Activated T-helper 2 cell treated with anti-CD3 and anti-CD28 coated beads, Interferon-gamma antibody, Interleukin-2, Interleukin-4, amounts not matched to agents 10 μg/mL and 5 μg/mL and 100 μg/mL, durations not matched to agents 14 hours and 24 hours and 36 hours (primary cell): ENCODE measurements at regions not wholly inside any gene's neighbourhood (a gene's known extent, or its start where the extent isn't known, plus 50 kb on each side); places are given as distances from the start of the nearest gene placed in this dataset.
"Not testable (repeated sequence)": the region's sequence is repeated elsewhere in the genome, so short reads cannot be mapped to it uniquely, and the experiment has no call there.

ENCODE experiments used
- DNase-seq: peaks from one replicate; pipeline ENCODE4 v3.0.0; 2021; ENCODE audit warnings: low spot score
- H3K27ac Mint-ChIP-seq: one replicate; pipeline ENCODE4 v1.8.0; 2021; ENCODE audit warnings: mixed read lengths
- H3K27me3 Mint-ChIP-seq: one replicate; pipeline ENCODE4 v1.8.0; 2021; ENCODE audit warnings: low read depth, mixed read lengths
- H3K36me3 Mint-ChIP-seq: one replicate; pipeline ENCODE4 v1.8.0; 2021; ENCODE audit warnings: low read depth, mixed read lengths
- H3K4me1 Mint-ChIP-seq: one replicate; pipeline ENCODE4 v1.8.0; 2021; ENCODE audit warnings: low read depth, mixed read lengths
- H3K4me3 Mint-ChIP-seq: one replicate; pipeline ENCODE4 v1.8.0; 2021; ENCODE audit warnings: low read depth, mild to moderate bottlenecking, moderate library complexity, mixed read lengths
- H3K9me3 Mint-ChIP-seq: one replicate; pipeline ENCODE4 v1.8.0; 2021; ENCODE audit warnings: mixed read lengths
- intact Hi-C: fragments of 100-400 bp; cut with micrococcal nuclease; formaldehyde crosslinking; loops from one replicate; pipeline ENCODE4 v1.15.1; 2023

GRCh38 chr22:49394116-49394785 lies 433.4 kb downstream of the BRD1 start:
- intact Hi-C loops = no loop called here
- no peak overlapping the region for H3K4me3 Mint-ChIP-seq
- H3K9me3 Mint-ChIP-seq = peaks cover 36% of the 10 kb centered on the region
- H3K27ac Mint-ChIP-seq = no peak overlapping the region
- no peaks in the 10 kb centered on the region for H3K36me3 Mint-ChIP-seq
- H3K4me1 Mint-ChIP-seq = no peaks in the 10 kb centered on the region
- no peak for DNase-seq
- no peaks in the 10 kb centered on the region for H3K27me3 Mint-ChIP-seq

DNA sequence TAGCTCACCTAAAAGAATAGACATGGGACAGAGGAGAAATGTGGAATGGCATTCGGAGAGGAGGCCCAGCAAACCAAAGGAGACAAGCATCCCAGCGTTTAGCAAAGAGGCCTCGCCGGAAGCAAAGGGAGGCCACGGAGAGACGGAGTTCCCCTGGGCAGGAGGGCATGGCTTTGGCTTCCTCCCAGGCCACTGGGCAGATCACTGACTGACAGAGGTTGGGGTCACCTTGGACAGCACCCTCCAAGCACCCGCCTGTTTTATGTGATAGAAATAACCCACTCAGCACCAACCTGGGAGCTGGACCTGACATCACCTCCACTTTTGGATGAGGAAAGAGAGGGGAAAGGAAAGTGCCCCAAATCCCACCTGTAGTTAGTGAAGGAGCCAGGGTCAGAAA lies 434.1 kb downstream of the BRD1 start:
- Mint-ChIP-seq H3K36me3 (no peaks in the 10 kb centered on the region), H3K4me3 (no peak overlapping the region), H3K27me3 (no peaks in the 10 kb centered on the region), H3K4me1 (no peaks in the 10 kb centered on the region), H3K9me3 (peaks cover 42% of the 10 kb centered on the region), H3K27ac (no peak overlapping the region)
- DNase-seq = no peak
- intact Hi-C loops = no loop called here

- no peak for DNase-seq
- intact Hi-C loops = no loop called here
- Mint-ChIP-seq H3K36me3 (no peaks in the 10 kb centered on the region), H3K27ac (no peak overlapping the region), H3K27me3 (no peaks in the 10 kb centered on the region), H3K9me3 (peaks cover 45% of the 10 kb centered on the region), H3K4me3 (no peak overlapping the region), H3K4me1 (no peaks in the 10 kb centered on the region)
Measured at GRCh38 chr22:49392841-49393510, 434.7 kb downstream of the BRD1 start.

DNA sequence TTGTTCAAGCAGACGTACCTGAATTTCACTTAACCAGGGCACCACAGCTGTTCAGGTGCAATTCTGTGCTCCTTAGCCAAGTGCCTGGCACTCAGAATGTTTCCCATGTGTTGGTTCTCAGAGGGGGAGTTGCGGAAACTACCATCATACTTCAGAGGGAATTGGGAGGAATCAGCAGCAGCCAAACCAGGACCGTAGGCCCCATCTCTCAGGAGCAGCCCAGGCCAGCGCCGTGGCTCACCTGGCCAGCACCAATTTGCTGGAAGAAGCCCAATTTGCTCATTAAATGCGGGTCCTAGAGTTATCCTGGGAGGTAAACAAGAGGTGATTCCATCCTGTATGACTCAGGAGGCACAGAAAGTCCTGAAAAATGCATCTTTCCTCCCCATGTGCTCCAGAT lies 435.4 kb downstream of the BRD1 start:
- intact Hi-C loops = no loop called here
- Mint-ChIP-seq H3K4me3 (no peak overlapping the region), H3K27ac (no peak overlapping the region), H3K4me1 (no peaks in the 10 kb centered on the region), H3K9me3 (peaks cover 45% of the 10 kb centered on the region), H3K27me3 (no peaks in the 10 kb centered on the region), H3K36me3 (no peaks in the 10 kb centered on the region)
- DNase-seq = no peak

DNA sequence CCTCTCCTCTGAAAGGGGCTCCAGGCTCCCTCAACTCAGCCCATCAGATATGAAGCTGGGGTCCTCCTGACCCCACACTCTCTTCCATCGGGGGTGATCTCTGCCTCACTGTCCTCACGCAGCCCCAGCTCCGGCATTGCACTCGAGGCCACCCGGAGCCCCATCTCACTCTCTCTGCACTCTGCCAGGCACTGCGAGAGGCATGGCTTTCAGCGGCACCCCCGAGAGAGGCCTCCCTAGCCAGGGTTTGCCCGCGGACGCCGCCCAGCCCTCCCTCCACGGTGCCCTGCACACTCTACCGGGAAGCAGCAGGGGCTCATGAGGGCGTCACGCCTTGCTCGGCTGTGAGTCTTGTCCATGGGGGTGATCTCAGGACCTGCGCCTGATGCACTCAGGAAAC lies 436.2 kb downstream of the BRD1 start:
- DNase-seq = no peak
- Mint-ChIP-seq H3K36me3 (no peaks in the 10 kb centered on the region), H3K9me3 (peaks cover 45% of the 10 kb centered on the region), H3K27me3 (no peaks in the 10 kb centered on the region), H3K4me3 (no peak overlapping the region), H3K27ac (no peak overlapping the region), H3K4me1 (no peaks in the 10 kb centered on the region)
- intact Hi-C loops = no loop called here

GRCh38 chr22:49390954-49391353 lies 436.7 kb downstream of the BRD1 start:
- no peak overlapping the region for H3K27ac Mint-ChIP-seq

GRCh38 chr22:49383909-49384308 lies 443.8 kb downstream of the BRD1 start:
- H3K4me1 Mint-ChIP-seq, DNase-seq, H3K27ac Mint-ChIP-seq, intact Hi-C loops, H3K36me3 Mint-ChIP-seq, H3K4me3 Mint-ChIP-seq, H3K27me3 Mint-ChIP-seq: not testable (repeated sequence)
- peaks cover 11% of the 10 kb centered on the region for H3K9me3 Mint-ChIP-seq

More at GRCh38 chr22:49390954-49391353, 436.7 kb downstream of the BRD1 start:
- H3K9me3 Mint-ChIP-seq = peaks cover 45% of the 10 kb centered on the region
- H3K4me1 Mint-ChIP-seq = no peaks in the 10 kb centered on the region
- no peaks in the 10 kb centered on the region for H3K27me3 Mint-ChIP-seq
- H3K36me3 Mint-ChIP-seq = no peaks in the 10 kb centered on the region
- no peak for DNase-seq
- H3K4me3 Mint-ChIP-seq = no peak overlapping the region
- intact Hi-C loops = no loop called here

DNA sequence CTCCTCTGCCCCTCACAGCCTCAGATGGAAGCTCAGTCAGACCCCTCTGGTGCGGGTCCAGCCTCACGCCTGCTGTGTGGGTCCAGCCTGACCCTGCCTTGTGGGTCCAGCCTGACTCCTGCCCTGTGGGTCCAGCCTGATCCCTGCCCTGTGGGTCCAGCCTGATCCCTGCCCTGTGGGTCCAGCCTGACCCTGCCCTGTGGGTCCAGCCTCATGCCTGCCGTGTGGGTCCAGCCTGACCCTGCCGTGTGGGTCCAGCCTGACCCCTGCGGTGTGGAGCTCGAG lies 445.3 kb downstream of the BRD1 start:
- DNase-seq = no peak
- Mint-ChIP-seq H3K4me1 (no peaks in the 10 kb centered on the region), H3K27me3 (peaks cover 1% of the 10 kb centered on the region), H3K36me3 (no peaks in the 10 kb centered on the region), H3K4me3 (no peak overlapping the region), H3K9me3 (peaks cover 4% of the 10 kb centered on the region), H3K27ac (no peak overlapping the region)
- intact Hi-C loops = no loop called here

GRCh38 chr22:49381595-49382450 lies 445.9 kb downstream of the BRD1 start:
- Mint-ChIP-seq H3K9me3 (peaks cover 4% of the 10 kb centered on the region), H3K4me3 (no peak overlapping the region), H3K4me1 (no peaks in the 10 kb centered on the region), H3K36me3 (no peaks in the 10 kb centered on the region), H3K27me3 (peaks cover 3% of the 10 kb centered on the region), H3K27ac (no peak overlapping the region)
- intact Hi-C loops = no loop called here
- no peak for DNase-seq

DNA sequence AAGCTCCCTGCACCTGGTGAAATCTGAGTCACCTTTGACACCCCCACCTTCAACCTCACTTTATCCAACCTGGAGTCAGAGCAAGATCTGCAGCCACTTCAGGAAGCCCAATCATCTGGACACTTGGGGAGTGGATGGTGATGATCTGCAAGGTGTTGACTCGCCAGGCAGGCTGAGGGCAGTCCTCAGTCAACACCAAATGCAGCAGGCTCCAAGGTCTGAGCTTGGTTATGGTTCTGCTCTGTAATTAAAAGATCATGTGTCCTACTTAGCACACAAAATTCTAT lies 446.9 kb downstream of the BRD1 start:
- peaks cover 4% of the 10 kb centered on the region for H3K9me3 Mint-ChIP-seq
- intact Hi-C loops = no loop called here
- H3K4me3 Mint-ChIP-seq = no peak overlapping the region
- no peak overlapping the region for H3K27ac Mint-ChIP-seq
- no peak for DNase-seq
- no peaks in the 10 kb centered on the region for H3K36me3 Mint-ChIP-seq
- peaks cover 3% of the 10 kb centered on the region for H3K27me3 Mint-ChIP-seq
- H3K4me1 Mint-ChIP-seq = no peaks in the 10 kb centered on the region

DNA sequence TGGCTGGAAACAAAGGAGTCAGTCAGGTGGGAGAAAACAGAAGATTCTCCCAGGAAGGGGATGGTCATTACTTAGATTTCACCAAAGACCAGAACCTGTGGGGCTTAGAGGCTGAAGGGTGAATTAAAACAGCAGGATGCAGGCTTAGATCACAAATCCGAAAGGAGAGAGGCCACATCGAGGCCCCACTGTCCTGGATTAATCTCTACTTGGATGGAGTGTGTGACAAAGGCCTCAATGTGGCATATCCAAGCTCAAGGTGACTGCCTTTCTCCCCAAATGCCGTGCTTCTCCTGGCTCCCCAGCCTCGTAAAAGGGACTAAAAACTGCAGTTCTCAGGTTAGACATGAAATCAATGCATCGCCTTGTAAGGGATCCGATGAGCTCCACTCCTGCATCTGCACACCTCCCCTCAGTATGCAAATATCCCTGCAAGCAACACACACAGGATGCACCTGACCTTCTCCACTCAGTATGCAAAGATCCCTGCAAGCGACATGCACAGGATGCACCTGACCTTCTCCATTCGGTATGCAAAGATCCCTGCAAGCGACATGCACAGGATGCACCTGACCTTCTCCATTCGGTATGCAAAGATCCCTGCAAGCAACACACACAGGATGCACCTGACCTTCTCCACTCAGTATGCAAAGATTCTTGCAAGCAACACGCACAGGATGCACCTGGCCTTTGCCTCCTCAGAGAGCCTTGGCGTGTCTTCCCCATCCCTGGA lies 447.4 kb downstream of the BRD1 start:
- Mint-ChIP-seq H3K36me3 (no peaks in the 10 kb centered on the region), H3K27ac (no peak overlapping the region), H3K9me3 (peaks cover 4% of the 10 kb centered on the region), H3K4me1 (no peaks in the 10 kb centered on the region), H3K4me3 (no peak overlapping the region), H3K27me3 (peaks cover 3% of the 10 kb centered on the region)
- intact Hi-C loops = no loop called here
- no peak for DNase-seq

- Mint-ChIP-seq H3K27ac (no peak overlapping the region), H3K27me3 (peaks cover 3% of the 10 kb centered on the region), H3K4me1 (no peaks in the 10 kb centered on the region), H3K9me3 (no peaks in the 10 kb centered on the region), H3K36me3 (no peaks in the 10 kb centered on the region), H3K4me3 (no peak overlapping the region)
- no peak for DNase-seq
- intact Hi-C loops = no loop called here
Measured at GRCh38 chr22:49377306-49377705, 450.4 kb downstream of the BRD1 start.

DNA sequence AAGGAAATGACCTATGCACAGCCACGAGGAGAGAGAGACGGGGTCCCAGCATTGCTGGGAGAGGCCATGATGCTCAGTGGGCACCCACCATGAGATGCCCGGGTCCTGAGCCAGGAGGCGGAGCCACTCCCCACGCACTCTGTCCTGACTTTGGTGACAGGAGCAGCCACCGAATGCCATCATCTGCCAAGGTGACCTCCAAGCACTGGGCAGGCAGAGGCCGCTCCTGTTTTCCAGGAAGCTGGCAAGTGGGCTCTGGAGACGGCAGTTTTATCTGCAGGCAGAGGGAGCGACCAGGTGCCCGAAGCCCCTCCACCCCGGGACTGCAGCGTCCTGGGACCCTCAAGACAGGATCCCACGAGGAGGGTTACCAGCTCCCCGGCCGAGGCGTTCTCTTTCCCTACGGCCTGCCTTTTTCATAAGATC lies 453.9 kb downstream of the BRD1 start:
- H3K9me3 Mint-ChIP-seq = no peaks in the 10 kb centered on the region
- no peak overlapping the region for H3K4me3 Mint-ChIP-seq
- H3K4me1 Mint-ChIP-seq = no peaks in the 10 kb centered on the region
- no peak for DNase-seq
- no peaks in the 10 kb centered on the region for H3K36me3 Mint-ChIP-seq
- intact Hi-C loops = no loop called here
- no peak overlapping the region for H3K27ac Mint-ChIP-seq
- peaks cover 3% of the 10 kb centered on the region for H3K27me3 Mint-ChIP-seq
